Hippocampal formation (tissue), 2 donors: ENCODE measurements at regions not wholly inside any gene's neighbourhood (a gene's known extent, or its start where the extent isn't known, plus 50 kb on each side); places are given as distances from the start of the nearest gene placed in this dataset.
"Not testable (repeated sequence)": the region's sequence is repeated elsewhere in the genome, so short reads cannot be mapped to it uniquely, and the experiment has no call there.

Source experiments
- DNase-seq, 2 donors: peaks; one replicate each; lab custom pipeline; 2025; lab: John Stamatoyannopoulos, UW

DNA sequence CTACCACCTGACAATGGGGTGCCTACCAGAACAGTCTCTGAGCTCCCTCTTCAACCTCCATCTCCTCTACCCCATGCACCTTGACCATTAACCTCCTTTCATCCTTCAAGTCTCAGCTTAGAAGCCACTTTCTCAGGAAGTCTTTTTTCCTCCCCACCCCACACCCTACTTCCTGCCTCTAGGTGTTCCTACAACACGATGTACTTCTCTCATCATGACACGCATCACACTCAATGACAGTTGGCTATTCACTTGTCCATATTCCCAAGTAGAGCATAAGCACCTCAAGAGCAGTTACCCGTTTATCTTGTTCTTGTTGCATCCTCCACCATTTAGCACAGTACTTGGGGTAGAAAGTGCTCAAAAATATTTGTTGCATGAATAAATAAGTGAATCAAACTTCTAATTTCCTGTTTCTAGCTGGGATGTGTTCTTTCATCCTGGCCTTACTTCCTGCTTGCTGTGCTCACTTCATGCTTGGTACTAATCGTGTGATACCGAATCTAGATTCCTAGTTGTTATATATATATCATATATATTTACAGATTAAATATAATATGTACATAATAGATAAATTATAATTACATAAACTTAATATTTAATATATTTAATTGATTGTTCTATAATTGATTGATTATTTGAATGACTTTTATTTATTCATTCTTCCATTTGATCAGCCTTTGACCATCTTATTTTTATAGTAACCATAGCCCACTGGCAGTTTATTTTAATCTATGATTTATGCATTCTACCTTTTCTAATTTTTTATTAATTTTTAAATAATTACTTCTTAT is 177.5 kb upstream of the TMEM45B start:
- no peak for DNase-seq

DNA sequence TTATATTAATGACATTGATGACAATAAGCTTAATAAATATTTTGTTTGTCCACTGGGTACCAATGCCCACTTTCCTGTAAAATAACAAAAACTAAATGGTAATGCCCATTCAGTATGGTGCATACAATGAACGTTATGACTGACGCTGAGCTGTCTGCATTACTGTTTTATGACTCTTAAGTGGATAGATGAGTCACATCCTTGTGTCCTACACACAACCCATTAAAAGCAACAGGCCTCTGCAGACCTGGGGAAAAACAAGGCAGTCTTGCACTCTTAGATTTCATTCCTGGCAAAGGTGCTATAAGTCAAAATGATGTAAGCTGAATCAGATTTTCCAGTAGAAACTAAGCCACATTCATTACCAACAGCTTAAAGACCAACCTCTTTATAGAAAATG is 176.3 kb upstream of the TMEM45B start:
- no peak for DNase-seq

DNA sequence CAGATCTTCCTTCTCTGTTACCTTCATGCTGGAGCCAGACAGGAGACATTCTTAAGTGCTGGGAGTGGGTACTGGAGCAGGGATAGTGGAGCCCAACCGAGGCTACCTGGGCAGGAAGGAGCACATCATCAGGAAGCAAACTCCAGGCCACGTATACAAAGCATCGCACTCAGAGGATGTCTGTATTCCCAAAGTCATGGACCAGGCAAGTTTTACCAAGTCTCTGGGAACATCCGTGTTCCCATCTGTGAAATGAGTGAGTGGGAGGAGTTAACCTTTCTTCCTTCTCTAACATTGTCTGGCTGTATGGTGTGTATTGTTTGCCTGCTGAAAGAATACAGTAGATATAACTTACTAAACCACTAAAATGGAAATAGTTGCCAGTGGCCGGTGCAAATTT is 175.0 kb upstream of the TMEM45B start:
- no peak for DNase-seq

DNA sequence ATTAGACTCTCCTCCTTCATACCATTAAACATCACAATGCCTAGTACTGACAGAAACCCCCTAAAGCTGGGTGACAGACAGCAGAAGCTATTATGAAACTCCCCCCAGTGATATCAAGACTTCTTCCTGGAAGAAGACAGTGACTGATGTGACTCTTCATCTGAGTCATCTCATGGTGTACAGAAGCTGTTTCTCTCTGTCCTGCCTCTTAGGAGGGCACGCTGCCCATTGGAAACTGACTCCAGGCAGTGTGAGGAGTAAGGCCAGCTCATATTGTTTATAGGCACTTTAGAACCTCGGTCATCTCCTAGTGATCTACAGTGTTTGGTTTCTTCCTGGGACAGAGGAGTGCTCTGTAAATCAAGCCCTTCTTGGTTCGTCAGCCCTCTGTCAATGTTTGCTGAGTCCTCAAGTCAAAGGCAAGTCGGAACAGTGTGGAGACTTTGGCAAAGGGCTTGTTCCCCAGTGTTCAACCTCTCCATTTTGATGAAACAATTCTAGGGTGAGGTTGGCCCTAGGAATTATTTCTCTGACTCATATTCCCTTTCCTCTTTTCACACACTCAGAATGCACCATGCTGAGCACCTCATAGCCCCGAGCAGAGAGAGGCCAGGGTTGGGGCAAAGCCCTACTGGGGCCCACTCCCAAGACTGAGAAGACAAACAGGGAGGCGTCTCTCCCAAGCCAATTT is 172.5 kb upstream of the TMEM45B start:
- DNase-seq = no peak

DNA sequence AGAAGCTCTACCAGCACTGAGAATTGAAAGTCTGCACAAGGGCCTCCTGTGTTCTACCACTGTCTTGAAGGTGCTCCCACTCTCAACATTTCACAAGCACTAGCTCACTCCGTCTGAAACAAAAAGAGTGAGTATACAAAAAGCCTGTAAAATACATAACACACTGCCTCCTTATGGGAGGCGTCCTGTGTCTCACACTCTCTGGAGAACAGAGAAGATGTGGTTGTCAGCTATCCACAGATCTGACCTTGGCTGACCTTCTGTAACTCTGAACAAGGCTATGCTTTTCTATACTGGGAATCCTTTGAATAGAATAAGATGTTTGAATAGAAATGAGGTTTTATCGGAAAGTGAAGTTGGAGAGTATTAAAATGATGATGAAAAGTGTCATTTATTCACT is 171.3 kb upstream of the TMEM45B start:
- no peak for DNase-seq

DNA sequence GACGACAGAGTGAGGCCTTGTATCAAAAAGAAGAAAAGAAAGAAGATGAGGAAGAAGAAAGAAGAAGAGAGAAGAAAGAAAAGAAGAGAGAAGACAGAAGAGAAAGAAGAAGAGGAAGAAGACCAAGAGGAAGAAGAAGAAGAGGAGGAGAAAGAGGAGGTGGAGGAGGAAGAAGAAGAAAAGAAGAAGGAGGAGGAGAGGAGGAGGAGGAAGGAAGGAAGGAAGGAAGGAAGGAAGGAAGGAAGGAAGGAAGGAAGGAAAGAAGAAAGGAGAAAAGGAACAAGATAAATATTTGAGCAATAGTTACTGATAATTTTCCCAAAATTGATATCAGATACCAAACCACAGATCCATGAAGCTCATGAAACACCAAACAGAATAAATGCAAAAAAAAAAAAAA is 169.7 kb upstream of the TMEM45B start:
- no peak for DNase-seq

DNA sequence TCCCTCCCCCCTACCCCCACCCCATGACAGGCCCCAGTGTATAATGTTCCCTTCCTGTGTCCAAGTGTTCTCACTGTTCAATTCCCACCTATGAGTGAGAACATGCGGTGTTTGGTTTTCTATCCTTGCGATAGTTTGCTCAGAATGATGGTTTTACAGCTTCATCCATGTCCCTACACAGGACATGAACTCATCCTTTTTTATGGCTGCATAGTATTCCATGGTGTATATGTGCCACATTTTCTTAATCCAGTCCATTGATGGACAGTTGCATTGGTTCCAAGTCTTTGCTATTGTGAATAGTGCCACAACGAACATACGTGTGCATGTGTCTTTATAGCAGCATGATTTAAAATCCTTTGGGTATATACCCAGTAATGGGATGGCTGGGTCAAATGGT is 165.6 kb upstream of the TMEM45B start:
- DNase-seq = not testable (repeated sequence)

DNA sequence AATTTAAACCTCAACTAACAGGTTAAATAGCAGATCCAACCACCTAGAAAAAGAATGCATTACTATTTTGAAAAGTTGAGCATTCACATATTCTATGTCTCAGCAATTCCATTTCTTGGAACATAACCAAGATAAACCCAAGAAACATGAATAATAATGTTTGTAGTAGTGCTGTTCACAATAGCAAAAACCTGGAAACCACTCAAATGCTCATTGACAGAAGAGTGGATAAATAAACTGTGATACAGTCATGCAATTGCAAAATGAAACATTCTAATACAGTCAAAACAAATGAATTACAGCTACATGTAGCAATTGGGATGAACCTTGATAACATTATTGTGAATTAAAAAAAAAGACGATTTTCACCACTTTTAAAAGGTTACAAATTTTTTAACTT is 162.8 kb upstream of the TMEM45B start:
- no peak for DNase-seq

DNA sequence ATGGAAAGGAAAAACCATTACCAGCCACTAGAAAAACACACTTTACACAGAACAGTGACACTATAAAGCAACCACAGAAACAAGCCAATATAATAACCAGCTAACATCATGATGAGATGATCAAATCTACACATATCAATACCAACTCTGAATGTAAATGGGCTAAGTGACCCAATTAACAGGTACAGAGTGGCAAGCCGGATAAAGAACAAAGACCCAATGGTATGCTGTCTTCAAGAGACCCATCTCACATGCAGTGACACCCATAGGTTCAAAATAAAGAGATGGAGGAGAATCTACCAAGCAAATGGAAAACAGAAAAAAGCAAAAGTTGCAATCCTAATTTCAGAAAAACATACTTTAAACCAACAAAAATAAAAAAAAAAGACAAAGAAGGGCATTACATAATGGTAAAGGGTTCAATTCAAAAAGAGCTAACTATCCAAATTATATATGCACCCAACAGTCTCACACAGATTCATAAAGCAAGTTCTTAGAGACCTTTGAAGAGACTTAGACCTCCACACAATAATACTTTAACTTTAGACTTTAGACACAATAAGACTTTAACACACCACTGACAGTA is 160.3 kb upstream of the TMEM45B start:
- DNase-seq = no peak

DNA sequence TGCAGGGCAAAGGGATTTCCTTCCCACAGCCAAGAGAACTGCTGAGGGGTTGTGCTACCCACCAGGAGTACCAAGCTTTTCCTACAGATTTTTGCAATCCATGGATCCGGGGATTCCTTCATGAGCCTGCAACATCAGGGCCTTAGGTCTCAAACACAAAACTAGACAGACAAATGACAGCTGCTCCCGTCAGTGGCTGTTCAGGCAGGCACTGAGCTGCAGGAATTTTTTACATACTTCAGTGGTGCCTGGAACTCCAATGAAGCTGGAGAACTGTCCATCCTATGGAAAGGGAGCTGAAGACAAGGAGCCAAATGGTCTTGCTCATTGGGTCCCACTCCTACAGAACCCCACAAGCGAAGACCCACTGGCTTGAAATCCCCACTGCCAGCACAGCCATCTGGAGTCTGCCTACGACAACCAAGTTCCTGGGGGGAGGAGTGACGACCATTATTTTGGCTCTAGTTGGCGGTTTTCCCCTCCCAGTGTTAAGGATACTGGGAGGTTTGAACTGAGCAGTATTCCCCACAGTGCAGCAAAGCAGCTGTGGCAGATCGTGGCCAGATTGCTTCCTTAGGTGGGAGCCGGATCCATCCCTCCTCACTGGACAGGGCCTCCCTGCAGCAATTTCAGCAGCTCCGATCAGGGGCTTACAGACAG is 157.7 kb upstream of the TMEM45B start:
- DNase-seq = no peak

DNA sequence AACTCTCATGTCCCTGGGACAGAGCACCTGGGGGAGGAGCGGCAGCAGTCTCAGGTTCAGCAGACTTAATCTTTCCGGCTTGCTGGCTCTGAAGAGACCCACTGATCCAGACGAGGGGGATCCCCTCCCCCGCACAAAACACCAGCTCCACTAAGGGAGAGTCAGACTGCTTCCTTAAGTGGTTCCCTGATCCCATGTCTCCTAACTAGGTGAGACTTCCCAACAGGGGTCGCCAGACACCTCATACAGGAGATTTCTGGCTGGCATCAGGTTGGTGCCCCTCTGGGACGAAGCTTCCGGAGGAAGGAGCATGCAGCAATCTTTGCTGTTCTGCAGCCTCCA is 157.2 kb upstream of the TMEM45B start:
- no peak for DNase-seq

DNA sequence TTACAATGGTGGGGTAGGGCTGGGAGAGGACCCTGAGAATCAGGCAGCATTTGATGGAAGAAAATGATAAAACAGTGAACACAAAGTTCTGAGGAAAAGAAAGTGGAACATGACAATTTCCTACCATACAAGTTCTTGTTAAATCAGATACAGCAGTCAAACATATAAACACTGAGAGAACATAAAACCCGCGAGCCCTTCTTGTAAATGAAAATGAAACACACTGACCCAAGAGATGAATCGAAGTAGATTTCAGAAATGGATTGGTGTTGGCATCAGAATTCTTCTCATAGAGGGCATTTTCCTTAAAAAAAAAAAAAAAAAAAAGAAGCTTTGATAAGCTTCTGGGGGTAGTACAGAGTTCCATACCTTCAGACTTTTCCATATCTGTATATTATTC is 134.7 kb upstream of the TMEM45B start:
- DNase-seq = no peak

DNA sequence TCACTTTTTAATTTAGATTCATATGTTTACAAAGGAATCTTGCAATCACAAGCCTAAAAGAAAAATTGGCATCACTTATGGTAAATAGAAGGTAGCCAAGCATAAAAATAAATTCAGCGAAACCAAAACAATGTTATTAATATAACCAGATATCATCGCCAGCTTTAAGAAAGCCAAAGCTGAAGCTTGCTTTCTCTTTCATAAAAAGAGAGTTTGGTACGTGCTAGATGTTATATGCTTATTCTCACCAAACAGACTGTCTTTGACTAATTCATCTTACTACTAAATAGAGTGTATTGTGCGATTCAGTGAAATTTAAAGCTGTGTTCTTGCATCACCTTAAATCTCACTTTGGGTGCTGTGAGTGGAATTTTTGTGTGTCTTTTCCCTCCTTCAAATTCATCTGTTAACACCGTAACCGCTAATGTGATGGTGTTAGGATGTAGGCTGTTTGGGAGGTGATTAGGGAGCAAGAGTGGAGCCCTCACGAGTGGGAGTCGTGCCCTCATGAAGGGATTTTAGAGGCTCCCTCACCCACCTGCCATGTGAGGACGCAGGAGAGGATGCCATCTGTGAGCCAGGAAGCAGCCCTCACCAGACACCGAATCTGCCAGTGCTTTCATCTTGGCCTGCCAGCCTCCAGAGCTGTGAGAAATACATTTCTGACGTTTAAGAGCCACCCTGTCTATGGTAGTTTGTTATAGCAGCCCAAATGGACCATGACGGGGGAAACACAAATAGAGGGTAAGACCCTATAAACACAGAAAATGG is 134.1 kb upstream of the TMEM45B start:
- DNase-seq = no peak

DNA sequence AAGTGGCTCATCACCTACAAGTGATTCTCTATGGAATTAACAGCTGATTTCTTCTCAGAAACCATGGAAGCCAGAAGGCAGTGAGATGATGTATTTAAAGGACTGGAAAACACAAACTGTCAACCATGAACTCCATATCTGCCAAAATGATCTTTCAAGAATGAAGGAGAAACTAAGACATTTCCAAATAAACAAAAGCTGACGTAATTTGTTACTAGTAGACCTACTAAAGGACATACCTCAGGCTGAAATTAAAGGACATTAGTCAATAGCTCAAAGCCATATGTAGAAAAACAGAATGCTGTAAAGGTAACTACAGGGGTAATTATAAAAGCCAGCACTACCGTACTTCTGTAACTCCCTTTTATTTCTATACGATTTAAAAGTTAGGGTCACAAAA is 129.4 kb upstream of the TMEM45B start:
- no peak for DNase-seq

DNA sequence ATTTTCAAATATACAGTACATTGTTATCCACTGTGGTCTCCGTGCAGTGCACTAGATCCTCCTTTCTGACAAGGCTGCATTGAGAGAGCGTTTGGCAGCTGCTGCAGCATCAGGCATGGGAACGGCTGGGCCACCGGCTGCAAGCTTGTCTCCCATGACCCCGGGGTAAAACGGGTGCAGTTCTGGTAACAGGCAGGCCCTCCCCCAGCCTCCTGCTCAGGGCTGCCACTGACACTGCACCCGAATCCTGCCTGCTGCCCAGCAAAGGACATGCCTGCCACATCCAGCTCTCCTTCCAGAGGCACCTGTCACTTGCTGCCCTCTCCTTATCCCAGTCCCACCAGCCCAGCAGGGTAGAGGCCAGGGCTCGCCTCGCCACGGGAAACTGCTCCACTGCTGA is 124.5 kb upstream of the TMEM45B start:
- DNase-seq = peak in 1 of 2 donors; percentile 2

DNA sequence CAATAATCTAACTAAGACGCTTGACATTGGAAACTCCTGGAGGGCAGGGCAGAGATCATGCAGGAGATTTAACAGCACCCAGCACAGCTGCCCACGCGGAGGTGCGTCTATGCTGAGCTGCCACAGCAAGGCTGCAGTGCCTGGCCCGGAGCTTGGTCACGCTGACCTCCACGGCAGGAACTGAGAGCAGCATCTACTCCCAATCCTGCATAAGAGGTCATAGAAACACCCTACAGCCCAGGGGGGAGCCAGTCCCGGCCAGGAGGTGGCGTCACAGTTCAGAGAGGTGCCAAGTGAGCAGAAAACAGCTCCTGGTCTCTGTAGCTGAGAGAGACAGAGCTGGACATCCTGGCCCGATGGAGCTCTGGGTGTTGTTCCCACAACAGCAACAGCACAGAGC is 121.1 kb upstream of the TMEM45B start:
- no peak for DNase-seq

DNA sequence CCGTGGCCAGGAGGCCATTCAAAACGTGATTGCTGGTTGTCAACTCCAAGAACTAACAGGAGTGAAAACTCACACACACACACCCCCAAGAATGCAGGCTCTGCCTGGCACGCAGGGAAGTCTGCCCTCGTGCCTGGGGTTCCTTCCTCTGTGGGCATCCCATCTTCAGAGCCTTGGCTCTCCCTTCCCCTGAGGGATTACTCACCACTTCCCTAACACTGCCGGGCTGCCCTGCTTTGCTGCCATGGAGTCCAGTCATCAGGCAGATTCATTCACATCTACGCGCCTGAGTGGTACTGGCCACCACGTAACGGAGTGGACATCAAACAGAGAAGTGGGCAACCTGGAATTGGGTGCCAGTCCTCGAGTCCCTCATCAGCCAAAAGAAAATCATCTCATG is 120.7 kb upstream of the TMEM45B start:
- no peak for DNase-seq

DNA sequence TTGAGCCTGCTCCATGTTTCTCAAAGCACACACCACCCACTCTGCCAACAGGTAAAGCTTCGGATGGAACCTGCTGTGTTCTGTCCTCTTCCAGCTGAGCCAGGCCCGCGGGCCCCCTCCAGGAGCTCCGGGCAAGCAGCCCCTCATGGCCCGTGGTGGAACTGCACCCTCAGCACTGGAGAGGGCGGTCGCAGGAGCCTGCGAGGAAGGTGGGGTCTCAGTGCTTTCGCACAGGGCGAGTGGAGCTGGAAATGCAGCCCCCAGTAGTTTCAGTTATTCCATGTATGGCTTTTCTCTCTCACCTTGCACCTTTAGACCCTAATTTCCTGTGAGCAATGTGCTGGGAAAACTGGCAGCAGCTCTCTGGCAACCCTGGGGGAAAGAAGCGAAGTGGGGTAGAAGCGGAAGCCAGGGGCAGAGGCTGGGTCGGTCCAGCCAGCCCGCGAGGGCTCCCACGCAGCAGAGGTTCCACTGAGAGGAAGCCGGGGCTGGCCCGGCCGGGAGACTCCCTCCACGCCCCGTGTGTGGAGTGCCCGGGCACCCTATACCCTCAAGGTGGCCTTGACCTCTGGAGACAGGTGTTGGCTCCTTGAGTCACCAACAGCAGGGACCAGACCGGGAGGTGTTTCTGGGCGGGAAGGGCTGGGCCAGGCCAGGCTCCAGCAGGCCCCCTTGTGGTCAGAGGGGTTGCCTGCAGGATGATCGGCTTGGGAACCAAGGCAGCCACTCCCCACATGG is 119.9 kb upstream of the TMEM45B start:
- peak in 1 of 2 donors; percentile 24 for DNase-seq

DNA sequence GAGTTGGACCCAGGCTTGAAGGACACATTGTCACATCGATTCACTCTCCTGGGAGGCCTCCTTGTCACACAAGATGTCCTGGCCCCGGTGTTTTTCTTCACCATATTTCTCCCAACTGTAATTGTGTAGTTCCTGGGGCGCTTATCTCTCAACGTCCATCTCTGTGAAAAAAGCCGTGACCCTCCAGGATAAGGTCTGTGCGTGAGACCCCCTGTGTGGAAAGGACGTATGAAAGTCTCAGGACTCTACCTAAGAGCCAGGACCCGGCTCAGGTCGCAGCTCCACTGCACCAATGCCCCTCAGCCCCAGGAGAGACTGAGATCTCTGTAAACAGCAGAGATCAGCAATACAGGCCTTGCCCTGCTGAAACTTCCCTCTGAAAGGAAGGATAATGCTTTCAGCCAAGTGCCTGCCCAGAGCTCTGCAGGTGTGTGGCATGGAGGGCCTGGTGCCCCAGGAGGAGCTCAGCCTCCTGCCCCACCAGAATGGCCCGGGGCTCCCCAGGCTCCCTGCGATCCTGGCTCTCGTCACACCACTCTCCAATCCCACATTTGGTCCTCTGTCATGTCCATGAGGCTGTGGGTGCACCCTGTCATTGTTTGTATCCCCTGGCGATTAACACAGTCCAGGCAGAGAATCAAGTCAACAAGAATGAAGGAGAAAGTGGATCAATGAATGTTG is 119.2 kb upstream of the TMEM45B start:
- no peak for DNase-seq

DNA sequence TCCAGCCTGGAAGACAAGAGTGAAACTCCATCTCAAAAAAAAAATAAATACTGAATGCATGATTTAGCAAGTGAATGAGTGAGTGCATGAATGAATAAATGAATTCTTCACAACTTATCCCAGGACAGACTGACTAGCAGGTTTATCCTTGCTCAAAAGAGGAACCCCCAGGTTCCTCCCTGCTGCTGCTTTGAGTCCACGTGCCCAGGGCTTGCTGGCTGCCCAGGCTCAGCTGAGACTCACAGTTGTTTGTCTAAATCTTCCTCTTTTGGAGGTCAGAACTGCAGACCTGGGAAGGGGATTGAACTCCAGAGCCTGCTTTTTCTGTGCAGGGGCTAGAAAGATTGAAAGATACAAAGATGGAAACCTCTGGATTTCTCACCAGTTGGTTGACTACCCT is 117.4 kb upstream of the TMEM45B start:
- no peak for DNase-seq
